GM12865 (cell line): ENCODE measurements at regions not wholly inside any gene's neighbourhood (a gene's known extent, or its start where the extent isn't known, plus 50 kb on each side); places are given as distances from the start of the nearest gene placed in this dataset.

Experiments
- DNase-seq: peaks from one replicate; pipeline ENCODE4 v3.0.0; 2010; ENCODE audit warnings: low read depth
- H3K4me3 ChIP-seq: 2 replicates; pipeline ENCODE4 v1.5.1; 2011; ENCODE audit warnings: mild to moderate bottlenecking, low read depth, low read length, control low read depth
- TF ChIP-seq, protein P1 (sequence below): IDR thresholded peaks from 2 replicates; pipeline ENCODE4 v1.5.1; 2011; ENCODE audit warnings: low read length, control low read depth, low read depth, inconsistent platforms; ENCODE audit not compliant: insufficient read depth; ENCODE audit errors: missing control alignments

GRCh38 chr4:4960574-4960973 lies 58.7 kb downstream of the CYTL1 start:
- no peak overlapping the region for H3K4me3 ChIP-seq
- TF ChIP-seq, protein P1, sequence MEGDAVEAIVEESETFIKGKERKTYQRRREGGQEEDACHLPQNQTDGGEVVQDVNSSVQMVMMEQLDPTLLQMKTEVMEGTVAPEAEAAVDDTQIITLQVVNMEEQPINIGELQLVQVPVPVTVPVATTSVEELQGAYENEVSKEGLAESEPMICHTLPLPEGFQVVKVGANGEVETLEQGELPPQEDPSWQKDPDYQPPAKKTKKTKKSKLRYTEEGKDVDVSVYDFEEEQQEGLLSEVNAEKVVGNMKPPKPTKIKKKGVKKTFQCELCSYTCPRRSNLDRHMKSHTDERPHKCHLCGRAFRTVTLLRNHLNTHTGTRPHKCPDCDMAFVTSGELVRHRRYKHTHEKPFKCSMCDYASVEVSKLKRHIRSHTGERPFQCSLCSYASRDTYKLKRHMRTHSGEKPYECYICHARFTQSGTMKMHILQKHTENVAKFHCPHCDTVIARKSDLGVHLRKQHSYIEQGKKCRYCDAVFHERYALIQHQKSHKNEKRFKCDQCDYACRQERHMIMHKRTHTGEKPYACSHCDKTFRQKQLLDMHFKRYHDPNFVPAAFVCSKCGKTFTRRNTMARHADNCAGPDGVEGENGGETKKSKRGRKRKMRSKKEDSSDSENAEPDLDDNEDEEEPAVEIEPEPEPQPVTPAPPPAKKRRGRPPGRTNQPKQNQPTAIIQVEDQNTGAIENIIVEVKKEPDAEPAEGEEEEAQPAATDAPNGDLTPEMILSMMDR, result no peak
- DNase-seq, result no peak

DNA sequence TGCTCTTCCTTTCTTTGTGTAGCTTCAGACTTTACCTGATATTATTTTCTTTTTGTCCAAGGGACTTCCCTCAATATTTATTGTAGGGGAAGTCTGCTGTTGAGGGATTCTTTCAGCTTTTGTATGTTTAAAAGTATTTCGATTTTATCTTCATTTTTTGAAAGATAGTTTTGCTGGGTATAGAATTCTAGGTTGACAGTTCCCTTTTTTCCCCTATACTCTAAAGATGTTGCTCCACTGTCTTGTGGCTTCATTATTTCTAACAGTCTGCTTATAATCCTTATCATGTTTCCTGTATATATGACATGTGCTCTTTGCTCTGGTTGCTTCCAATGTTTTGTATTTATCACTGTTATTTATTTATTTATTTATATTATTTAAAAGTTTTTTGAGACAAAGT lies 57.3 kb downstream of the CYTL1 start:
- H3K4me3 ChIP-seq, result no peak overlapping the region
- TF ChIP-seq, protein P1, result no peak
- no peak for DNase-seq

DNA sequence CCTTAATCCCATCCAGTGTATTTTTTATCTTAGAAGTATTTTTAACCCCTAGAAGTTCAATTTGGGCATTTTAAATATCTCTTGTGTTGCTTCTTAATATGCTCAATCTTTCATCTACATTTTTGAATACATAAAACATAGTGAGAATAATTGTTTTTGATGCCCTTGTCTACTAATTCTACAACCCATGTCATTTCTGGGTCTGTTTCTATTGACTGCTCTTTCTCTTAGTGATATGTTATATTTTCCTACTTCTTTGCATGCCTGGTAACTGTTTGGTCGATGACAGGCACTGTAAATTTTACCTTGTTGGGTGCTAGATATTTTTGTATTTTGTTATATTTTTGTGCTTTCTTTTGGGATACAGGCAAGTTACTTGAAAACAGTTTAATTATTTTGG lies 56.3 kb downstream of the CYTL1 start:
- no peak overlapping the region for H3K4me3 ChIP-seq
- TF ChIP-seq, protein P1, result no peak
- DNase-seq, result no peak
